WTC11 (cell line): ENCODE measurements at regions not wholly inside any gene's neighbourhood (a gene's known extent, or its start where the extent isn't known, plus 50 kb on each side); places are given as distances from the start of the nearest gene placed in this dataset.

Experiments
- CREB1 ChIP-seq: sonication (generic); formaldehyde crosslinking; IDR thresholded peaks from 2 replicates; pipeline ENCODE4 v1.8.0; 2023; ENCODE audit warnings: mild to moderate bottlenecking, missing genetic modification reagents
- EMX1 ChIP-seq: fragments of 250-450 bp; sonication (Bioruptor Pico); IDR thresholded peaks from 2 replicates; pipeline ENCODE4 v1.8.0; 2021; ENCODE audit warnings: mild to moderate bottlenecking
- NFE2L1 ChIP-seq: sonication (generic); formaldehyde crosslinking; IDR thresholded peaks from 2 replicates; pipeline ENCODE4 v1.8.1; 2023; ENCODE audit warnings: missing genetic modification reagents
- TCF7 ChIP-seq: sonication (generic); formaldehyde crosslinking; IDR thresholded peaks from 2 replicates; pipeline ENCODE4 v1.8.0; 2022; ENCODE audit warnings: mild to moderate bottlenecking, low read depth, missing genetic modification reagents, moderate library complexity
- TF ChIP-seq, protein P1 (sequence below): fragments of 200-600 bp; IDR thresholded peaks from 2 replicates; pipeline ENCODE4 v1.8.0; 2022; ENCODE audit warnings: antibody characterized with exemption
- TF ChIP-seq, protein P2 (sequence below): sonication (generic); formaldehyde crosslinking; conservative IDR thresholded peaks from 2 replicates; pipeline ENCODE4 v1.8.1; 2022; ENCODE audit warnings: mild to moderate bottlenecking, missing genetic modification reagents
- TF ChIP-seq, protein P3 (sequence below): sonication (generic); formaldehyde crosslinking; IDR thresholded peaks from 2 replicates; pipeline ENCODE4 v1.8.1; 2023; ENCODE audit warnings: mild to moderate bottlenecking, missing genetic modification reagents, borderline replicate concordance
- TF ChIP-seq, protein P4 (sequence below): sonication (generic); formaldehyde crosslinking; IDR thresholded peaks from 2 replicates; pipeline ENCODE4 v1.8.0; 2022; ENCODE audit warnings: mild to moderate bottlenecking, missing genetic modification reagents
- TF ChIP-seq, protein P5 (sequence below): fragments of 250-450 bp; sonication (Bioruptor Pico); IDR thresholded peaks from 2 replicates; pipeline ENCODE4 v1.9.0; 2021; ENCODE audit warnings: mild to moderate bottlenecking, borderline replicate concordance

DNA sequence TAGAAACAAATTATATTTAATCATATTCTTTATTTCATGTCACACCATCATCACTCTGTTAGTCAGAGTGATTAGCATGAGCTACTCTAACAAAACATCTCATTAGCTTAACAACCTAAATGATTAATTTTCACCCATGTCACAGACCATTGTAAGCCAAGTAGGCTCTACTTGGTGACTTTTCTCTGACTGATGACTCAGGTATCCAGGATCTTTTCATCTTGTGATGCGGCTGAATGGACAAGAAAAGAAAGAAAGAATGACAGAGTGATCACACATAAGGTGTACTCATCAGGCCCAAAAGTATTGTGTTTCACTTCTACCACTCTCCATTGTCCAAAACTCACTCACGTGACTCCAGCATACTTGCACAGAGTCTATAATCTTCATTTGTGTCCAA lies 299.3 kb downstream of the ANXA1 start:
- TF ChIP-seq, protein P1, sequence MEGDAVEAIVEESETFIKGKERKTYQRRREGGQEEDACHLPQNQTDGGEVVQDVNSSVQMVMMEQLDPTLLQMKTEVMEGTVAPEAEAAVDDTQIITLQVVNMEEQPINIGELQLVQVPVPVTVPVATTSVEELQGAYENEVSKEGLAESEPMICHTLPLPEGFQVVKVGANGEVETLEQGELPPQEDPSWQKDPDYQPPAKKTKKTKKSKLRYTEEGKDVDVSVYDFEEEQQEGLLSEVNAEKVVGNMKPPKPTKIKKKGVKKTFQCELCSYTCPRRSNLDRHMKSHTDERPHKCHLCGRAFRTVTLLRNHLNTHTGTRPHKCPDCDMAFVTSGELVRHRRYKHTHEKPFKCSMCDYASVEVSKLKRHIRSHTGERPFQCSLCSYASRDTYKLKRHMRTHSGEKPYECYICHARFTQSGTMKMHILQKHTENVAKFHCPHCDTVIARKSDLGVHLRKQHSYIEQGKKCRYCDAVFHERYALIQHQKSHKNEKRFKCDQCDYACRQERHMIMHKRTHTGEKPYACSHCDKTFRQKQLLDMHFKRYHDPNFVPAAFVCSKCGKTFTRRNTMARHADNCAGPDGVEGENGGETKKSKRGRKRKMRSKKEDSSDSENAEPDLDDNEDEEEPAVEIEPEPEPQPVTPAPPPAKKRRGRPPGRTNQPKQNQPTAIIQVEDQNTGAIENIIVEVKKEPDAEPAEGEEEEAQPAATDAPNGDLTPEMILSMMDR, result no peak
- TF ChIP-seq NFE2L1 (CRISPR knock-in tag) (no peak), EMX1 (no peak), CREB1 (CRISPR knock-in tag) (no peak), TCF7 (CRISPR knock-in tag) (no peak)
- TF ChIP-seq, protein P2, sequence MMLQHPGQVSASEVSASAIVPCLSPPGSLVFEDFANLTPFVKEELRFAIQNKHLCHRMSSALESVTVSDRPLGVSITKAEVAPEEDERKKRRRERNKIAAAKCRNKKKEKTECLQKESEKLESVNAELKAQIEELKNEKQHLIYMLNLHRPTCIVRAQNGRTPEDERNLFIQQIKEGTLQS (CRISPR knock-in tag), result no peak
- TF ChIP-seq, protein P3, sequence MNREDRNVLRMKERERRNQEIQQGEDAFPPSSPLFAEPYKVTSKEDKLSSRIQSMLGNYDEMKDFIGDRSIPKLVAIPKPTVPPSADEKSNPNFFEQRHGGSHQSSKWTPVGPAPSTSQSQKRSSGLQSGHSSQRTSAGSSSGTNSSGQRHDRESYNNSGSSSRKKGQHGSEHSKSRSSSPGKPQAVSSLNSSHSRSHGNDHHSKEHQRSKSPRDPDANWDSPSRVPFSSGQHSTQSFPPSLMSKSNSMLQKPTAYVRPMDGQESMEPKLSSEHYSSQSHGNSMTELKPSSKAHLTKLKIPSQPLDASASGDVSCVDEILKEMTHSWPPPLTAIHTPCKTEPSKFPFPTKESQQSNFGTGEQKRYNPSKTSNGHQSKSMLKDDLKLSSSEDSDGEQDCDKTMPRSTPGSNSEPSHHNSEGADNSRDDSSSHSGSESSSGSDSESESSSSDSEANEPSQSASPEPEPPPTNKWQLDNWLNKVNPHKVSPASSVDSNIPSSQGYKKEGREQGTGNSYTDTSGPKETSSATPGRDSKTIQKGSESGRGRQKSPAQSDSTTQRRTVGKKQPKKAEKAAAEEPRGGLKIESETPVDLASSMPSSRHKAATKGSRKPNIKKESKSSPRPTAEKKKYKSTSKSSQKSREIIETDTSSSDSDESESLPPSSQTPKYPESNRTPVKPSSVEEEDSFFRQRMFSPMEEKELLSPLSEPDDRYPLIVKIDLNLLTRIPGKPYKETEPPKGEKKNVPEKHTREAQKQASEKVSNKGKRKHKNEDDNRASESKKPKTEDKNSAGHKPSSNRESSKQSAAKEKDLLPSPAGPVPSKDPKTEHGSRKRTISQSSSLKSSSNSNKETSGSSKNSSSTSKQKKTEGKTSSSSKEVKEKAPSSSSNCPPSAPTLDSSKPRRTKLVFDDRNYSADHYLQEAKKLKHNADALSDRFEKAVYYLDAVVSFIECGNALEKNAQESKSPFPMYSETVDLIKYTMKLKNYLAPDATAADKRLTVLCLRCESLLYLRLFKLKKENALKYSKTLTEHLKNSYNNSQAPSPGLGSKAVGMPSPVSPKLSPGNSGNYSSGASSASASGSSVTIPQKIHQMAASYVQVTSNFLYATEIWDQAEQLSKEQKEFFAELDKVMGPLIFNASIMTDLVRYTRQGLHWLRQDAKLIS, result no peak
- TF ChIP-seq, protein P4, sequence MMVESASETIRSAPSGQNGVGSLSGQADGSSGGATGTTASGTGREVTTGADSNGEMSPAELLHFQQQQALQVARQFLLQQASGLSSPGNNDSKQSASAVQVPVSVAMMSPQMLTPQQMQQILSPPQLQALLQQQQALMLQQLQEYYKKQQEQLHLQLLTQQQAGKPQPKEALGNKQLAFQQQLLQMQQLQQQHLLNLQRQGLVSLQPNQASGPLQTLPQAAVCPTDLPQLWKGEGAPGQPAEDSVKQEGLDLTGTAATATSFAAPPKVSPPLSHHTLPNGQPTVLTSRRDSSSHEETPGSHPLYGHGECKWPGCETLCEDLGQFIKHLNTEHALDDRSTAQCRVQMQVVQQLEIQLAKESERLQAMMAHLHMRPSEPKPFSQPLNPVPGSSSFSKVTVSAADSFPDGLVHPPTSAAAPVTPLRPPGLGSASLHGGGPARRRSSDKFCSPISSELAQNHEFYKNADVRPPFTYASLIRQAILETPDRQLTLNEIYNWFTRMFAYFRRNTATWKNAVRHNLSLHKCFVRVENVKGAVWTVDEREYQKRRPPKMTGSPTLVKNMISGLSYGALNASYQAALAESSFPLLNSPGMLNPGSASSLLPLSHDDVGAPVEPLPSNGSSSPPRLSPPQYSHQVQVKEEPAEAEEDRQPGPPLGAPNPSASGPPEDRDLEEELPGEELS (CRISPR knock-in tag), result no peak
- TF ChIP-seq, protein P5, sequence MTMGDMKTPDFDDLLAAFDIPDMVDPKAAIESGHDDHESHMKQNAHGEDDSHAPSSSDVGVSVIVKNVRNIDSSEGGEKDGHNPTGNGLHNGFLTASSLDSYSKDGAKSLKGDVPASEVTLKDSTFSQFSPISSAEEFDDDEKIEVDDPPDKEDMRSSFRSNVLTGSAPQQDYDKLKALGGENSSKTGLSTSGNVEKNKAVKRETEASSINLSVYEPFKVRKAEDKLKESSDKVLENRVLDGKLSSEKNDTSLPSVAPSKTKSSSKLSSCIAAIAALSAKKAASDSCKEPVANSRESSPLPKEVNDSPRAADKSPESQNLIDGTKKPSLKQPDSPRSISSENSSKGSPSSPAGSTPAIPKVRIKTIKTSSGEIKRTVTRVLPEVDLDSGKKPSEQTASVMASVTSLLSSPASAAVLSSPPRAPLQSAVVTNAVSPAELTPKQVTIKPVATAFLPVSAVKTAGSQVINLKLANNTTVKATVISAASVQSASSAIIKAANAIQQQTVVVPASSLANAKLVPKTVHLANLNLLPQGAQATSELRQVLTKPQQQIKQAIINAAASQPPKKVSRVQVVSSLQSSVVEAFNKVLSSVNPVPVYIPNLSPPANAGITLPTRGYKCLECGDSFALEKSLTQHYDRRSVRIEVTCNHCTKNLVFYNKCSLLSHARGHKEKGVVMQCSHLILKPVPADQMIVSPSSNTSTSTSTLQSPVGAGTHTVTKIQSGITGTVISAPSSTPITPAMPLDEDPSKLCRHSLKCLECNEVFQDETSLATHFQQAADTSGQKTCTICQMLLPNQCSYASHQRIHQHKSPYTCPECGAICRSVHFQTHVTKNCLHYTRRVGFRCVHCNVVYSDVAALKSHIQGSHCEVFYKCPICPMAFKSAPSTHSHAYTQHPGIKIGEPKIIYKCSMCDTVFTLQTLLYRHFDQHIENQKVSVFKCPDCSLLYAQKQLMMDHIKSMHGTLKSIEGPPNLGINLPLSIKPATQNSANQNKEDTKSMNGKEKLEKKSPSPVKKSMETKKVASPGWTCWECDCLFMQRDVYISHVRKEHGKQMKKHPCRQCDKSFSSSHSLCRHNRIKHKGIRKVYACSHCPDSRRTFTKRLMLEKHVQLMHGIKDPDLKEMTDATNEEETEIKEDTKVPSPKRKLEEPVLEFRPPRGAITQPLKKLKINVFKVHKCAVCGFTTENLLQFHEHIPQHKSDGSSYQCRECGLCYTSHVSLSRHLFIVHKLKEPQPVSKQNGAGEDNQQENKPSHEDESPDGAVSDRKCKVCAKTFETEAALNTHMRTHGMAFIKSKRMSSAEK (CRISPR knock-in tag), result no peak
